GM23248 (cell line): ENCODE measurements at regions not wholly inside any gene's neighbourhood (a gene's known extent, or its start where the extent isn't known, plus 50 kb on each side); places are given as distances from the start of the nearest gene placed in this dataset.

Source experiments
- EZH2 ChIP-seq: fragments of 200-600 bp; sonication (generic); IDR thresholded peaks from 2 replicates; pipeline ENCODE4 v1.6.1; 2018; ENCODE audit warnings: antibody characterized with exemption, mild to moderate bottlenecking; ENCODE audit not compliant: insufficient read depth, poor library complexity, severe bottlenecking
- EZH2phosphoT487 ChIP-seq: fragments of 200-600 bp; sonication (generic); IDR thresholded peaks from 2 replicates; pipeline ENCODE4 v1.6.1; 2018; ENCODE audit warnings: antibody characterized with exemption, moderate library complexity, mild to moderate bottlenecking, low read depth; ENCODE audit not compliant: insufficient read depth

GRCh38 chr1:214106375-214106774 is 118.6 kb downstream of the PROX1 start:
- TF ChIP-seq EZH2 = no peak
- TF ChIP-seq EZH2phosphoT487 = no peak
